ENCODE measurements at regions not wholly inside any gene's neighbourhood (a gene's known extent, or its start where the extent isn't known, plus 50 kb on each side); places are given as distances from the start of the nearest gene placed in this dataset.
"Not testable (repeated sequence)": the region's sequence is repeated elsewhere in the genome, so short reads cannot be mapped to it uniquely, and the experiment has no call there.

GRCh38 chr11:28820296-28820989 lies 712.3 kb downstream of the METTL15 start:
- no peak for DNase-seq (ENCODE audit: low spot score)

DNA sequence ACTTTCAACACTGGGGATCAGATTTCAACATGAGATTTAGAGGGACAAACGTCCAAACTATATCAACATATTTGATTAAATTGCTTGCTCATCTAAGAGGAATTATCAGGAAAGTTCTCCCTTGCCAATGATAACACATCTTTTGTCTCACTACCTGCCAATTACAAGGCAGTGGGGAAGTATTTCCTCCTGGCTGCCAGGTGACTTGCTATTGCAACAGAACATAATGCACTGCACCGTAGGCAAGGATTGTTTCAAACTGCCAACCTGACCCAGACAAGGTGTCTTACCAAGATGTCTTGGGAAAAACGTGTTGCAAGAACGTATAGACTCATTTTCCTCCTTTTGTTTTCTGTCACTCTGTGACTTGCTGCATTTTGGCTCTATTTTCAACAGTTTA lies 711.6 kb downstream of the METTL15 start:
- no peak for DNase-seq (ENCODE audit: low spot score)

DNA sequence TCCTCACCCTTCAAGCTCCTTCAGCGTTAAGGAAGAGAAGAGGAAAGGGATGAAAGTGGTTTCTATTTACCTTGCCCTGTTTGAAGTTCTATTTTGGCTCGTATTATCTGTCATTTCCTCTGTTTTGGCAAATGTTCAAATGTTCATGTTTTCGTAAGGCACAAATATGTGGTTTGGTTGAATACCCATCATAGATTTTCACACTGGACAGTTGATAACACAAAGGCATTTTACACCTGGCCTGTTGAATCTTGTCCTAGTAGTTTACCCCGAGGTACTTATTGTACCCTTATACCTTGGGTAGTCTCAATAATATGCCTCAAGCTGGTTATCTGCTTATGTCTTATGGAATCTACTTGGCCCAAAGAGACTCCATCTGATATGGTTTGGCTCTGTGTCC lies 706.9 kb downstream of the METTL15 start:
- no peak for DNase-seq (ENCODE audit: low spot score)

GRCh38 chr11:28808771-28809170 lies 700.6 kb downstream of the METTL15 start:
- DNase-seq (ENCODE audit: low spot score), result no peak

DNA sequence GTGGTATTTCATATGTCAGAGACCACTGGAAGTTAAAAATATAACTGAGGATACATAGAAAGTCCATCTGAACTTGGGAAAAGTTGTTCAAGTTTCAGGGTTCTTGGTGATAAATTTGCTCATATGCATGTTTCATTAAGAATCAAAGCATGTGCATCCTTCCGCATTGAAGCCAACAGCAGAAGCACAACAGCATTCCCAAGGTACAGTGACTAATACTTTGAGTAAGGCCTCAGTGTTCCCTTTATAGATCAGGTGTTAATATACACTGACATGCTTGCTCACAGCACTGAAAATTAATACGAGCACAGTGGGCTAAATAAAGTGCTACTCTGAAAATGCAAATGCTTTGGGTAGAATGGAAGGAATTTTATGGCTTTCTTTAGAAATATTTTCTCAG lies 691.1 kb downstream of the METTL15 start:
- no peak for DNase-seq (ENCODE audit: low spot score)

- DNase-seq (ENCODE audit: low spot score), result no peak
Observed at GRCh38 chr11:28798286-28798685, 690.1 kb downstream of the METTL15 start.

GRCh38 chr11:28797536-28797935 lies 689.3 kb downstream of the METTL15 start:
- no peak for DNase-seq (ENCODE audit: low spot score)

- no peak for DNase-seq (ENCODE audit: low spot score)
Observed at GRCh38 chr11:28794405-28794804, 686.2 kb downstream of the METTL15 start.

DNA sequence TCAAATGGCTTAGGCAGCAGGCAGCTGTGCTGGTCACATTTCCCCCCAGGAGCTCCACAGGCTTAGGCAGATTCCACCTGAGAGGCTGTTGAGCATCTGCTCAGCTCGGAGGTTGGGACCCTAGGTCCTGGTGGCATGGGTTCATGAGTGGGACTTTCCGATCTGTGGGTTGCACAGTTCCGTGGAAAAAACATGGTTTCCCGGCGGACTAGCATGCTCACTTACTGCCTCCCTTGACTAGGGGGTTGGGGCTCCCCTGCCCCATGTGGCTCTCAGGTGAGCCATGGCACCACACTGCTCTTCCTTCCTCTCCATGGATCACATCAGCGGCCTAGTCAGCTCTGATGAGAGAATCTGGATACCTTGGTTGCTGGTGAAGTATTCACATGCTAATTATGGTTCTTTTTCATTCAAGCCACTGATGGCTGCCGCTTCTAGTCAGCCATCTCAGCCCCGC lies 685.1 kb downstream of the METTL15 start:
- no peak for DNase-seq (ENCODE audit: low spot score)

DNA sequence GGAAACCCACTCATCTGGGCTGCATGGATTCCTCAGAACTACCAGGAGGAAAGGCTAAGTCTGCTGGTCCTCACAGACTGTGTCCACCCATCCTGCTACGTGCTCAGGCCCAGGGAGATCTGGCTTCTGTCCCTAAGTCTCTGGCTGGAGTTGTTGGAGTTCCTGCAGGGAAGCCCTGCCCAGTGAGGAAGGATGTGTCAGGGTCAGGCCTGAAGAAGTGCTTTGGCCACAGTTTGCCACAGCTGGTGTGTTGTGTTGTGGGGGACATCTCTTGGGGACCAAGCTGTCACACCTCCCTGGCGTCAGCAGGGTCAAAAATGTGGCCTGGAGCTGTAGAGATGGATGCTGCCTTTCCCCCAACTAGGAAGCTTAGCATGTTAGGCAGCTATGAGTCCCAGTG lies 684.7 kb downstream of the METTL15 start:
- no peak for DNase-seq (ENCODE audit: low spot score)

GRCh38 chr11:28787897-28788296 lies 679.7 kb downstream of the METTL15 start:
- DNase-seq (ENCODE audit: low spot score), result not testable (repeated sequence)

- DNase-seq (ENCODE audit: low spot score), result no peak
Observed at GRCh38 chr11:28777126-28777525, 668.9 kb downstream of the METTL15 start.

- no peak for DNase-seq (ENCODE audit: low spot score)
Observed at GRCh38 chr11:28773606-28774005, 665.4 kb downstream of the METTL15 start.

- no peak for DNase-seq (ENCODE audit: low spot score)
Observed at GRCh38 chr11:28770806-28771205, 662.6 kb downstream of the METTL15 start.

DNA sequence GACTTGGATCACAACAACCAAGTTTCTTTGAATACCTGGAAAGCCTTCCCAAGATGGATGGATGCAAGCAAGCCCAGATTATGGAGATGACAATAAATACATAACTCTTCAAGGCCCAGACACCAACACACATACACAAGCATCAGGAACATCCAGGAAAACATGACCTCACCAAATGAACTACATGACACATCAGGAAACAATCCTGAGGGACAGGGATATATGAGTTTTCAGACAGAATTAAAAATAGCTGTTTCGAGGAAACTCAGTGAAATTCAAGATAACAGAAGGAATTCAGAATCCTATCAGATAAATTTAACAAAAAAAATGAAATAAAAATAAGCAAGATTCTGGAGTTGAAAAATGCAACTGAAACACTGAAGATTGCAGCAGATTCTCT lies 659.4 kb downstream of the METTL15 start:
- no peak for DNase-seq (ENCODE audit: low spot score)

- no peak for DNase-seq (ENCODE audit: low spot score)
Observed at GRCh38 chr11:28763876-28764275, 655.7 kb downstream of the METTL15 start.

GRCh38 chr11:28763151-28763550 lies 655.0 kb downstream of the METTL15 start:
- no peak for DNase-seq (ENCODE audit: low spot score)

DNA sequence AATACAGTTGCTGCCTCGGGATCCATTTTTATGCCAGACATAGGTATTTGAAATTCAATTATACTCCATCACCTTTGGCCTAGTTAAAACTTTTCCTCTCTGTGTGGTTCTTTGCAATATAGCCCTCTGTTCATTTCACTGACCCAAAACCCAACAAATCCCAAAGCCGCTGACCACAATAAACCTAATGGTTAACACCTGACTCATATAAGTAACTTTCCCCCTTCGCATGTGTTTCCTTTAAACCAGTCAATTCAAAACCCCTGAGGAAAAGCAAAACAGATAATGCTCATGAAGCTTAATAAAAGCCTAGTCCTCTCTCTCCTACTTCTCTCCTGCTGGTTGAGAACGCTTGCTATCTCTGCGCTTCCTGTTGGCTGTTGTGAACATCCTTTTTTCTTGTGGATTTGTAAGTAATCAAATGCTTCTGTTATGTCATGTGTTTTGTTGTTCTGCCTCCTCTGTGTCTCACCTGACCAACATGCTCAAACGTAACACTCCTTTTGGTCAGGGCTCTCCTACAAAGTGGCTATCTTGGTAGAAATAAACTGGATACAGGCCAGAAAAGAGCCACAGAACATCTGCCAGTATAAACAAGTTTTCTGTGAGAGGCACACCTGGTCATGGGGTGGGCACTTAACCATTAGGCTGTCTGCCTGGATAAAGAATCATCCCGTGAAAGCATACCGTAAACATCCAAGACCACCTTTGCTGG lies 652.6 kb downstream of the METTL15 start:
- no peak for DNase-seq (ENCODE audit: low spot score)

DNA sequence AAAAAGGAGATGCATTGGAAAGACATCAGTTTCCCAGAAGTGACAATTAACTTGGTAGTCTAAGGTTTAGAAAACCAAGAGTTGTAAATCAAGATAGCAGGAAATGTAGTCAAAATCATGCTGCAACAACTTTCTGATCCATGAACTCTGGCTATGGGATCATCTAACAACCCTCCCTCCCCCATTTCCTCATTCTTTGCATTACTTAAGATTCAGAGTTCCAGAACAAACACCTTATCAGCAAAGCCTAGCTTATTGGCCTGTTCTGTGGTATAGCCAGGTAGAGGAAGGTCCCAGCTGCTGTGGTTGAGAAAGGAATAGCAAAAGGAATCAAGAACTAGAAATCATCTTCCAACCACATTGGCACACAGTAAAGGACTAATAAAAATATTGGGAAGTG lies 651.1 kb downstream of the METTL15 start:
- DNase-seq (ENCODE audit: low spot score), result no peak

- no peak for DNase-seq (ENCODE audit: low spot score)
Observed at GRCh38 chr11:28757725-28758515, 649.7 kb downstream of the METTL15 start.

DNA sequence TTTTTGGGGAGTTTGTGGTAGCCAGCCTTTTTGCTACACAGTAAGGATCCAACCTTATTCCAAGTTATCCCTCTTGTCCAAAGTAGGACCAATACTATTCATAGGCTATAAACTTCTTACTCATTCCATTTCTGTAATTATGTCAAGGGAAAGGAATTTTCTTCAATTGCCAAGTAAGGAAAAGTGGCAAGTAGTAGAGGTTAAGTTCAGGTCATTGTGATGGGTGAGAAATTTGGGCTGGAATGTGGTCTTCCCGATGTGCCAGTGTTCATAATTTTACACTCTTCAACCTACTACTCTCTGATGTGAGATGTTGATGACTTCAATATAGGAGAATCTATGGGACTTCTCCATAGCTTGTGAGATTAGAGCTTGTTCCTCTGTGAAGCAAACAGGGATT lies 648.8 kb downstream of the METTL15 start:
- DNase-seq (ENCODE audit: low spot score), result no peak

DNA sequence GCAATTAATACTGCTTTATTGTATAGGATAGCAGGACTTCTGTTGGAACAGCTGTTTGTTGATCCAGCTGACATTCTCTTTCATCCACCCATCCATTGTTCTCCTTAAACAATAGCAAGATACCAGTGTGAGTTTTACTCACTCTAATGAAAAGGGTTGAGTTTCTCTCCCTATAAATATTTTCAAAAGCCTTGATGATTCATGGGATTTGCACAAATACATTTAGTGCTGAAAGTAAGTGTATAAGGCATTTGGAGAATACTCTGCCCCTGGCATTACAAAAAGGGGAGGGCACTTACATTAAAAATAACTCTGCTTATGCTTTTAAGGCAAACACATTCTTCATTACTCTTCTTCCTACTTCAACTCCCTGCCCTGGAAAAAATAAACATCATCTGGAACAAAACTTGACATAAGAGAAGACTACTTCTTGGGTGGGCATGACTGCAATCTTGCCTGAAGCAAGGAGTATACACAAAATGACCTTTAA lies 634.9 kb downstream of the METTL15 start:
- no peak for DNase-seq (ENCODE audit: low spot score)

Data from Ammon's horn (tissue), 1 donor.